ENCODE measurements at regions not wholly inside any gene's neighbourhood (a gene's known extent, or its start where the extent isn't known, plus 50 kb on each side); places are given as distances from the start of the nearest gene placed in this dataset.

- Histone ChIP-seq H2AFZ (replicated peaks; ENCODE audit: low read length, poor library complexity) (no peak overlapping the region), H3K23ac (ENCODE audit: low read depth, low read length) (no peak overlapping the region), H3K18ac (ENCODE audit: low read depth, low read length) (no peak overlapping the region), H4K91ac (ENCODE audit: insufficient read depth, low read depth, low read length) (no peak overlapping the region), H4K5ac (ENCODE audit: low read depth, low read length) (no peak overlapping the region), H2BK20ac (ENCODE audit: low read depth, low read length) (no peak overlapping the region), H2AK9ac (replicated peaks; ENCODE audit: low read depth, low read length, poor library complexity) (no peak overlapping the region), H2BK15ac (ENCODE audit: low read depth, low read length) (no peak overlapping the region), H3K56ac (ENCODE audit: extremely low read depth, insufficient read depth, low read length) (no peak overlapping the region), H3K27me3 (ENCODE audit: control insufficient read depth, insufficient read depth, low read length) (no peaks in the 10 kb centered on the region), H4K20me1 (ENCODE audit: insufficient read depth, low read length) (no peaks in the 10 kb centered on the region), H3K4me1 (ENCODE audit: control insufficient read depth, insufficient read depth, low read length) (no peaks in the 10 kb centered on the region), H2BK120ac (ENCODE audit: low read depth, low read length) (no peak overlapping the region), H2AK5ac (ENCODE audit: low read depth, low read length) (no peak overlapping the region), H4K8ac (ENCODE audit: low read depth in 2 of 2, low read length in 2 of 2) (no peak overlapping the region), H3K9ac (ENCODE audit: low read depth, low read length) (no peak overlapping the region), H3K27ac (ENCODE audit: insufficient read depth, low read length) (no peak overlapping the region), H2BK5ac (ENCODE audit: low read depth, low read length, poor library complexity, severe bottlenecking) (no peak overlapping the region), H3K9me1 (ENCODE audit: insufficient read depth, low read length) (no peaks in the 10 kb centered on the region), H3K14ac (replicated peaks; ENCODE audit: low read depth, low read length) (no peak overlapping the region), H3K4ac (ENCODE audit: low read depth, low read length) (no peak overlapping the region), H3K4me2 (ENCODE audit: low read depth, low read length) (no peak overlapping the region), H3K36me3 (ENCODE audit: control insufficient read depth, insufficient read depth, low read length) (no peaks in the 10 kb centered on the region), H3K79me1 (ENCODE audit: low read depth in 1 of 2, low read length in 2 of 2) (no peaks in the 10 kb centered on the region), H3K4me3 (ENCODE audit: insufficient read depth, low read depth, low read length) (no peak overlapping the region), H3K9me3 (ENCODE audit: control insufficient read depth, insufficient read depth, low read length) (no peaks in the 10 kb centered on the region)
- POLR2A ChIA-PET (ENCODE audit: unreplicated experiment): no interaction called here
- dilution Hi-C loops (cut with HindIII; ENCODE audit: low sequenced_read_pairs, unreplicated experiment): no loop called here
- CTCF ChIA-PET: no interaction called here
- intact Hi-C loops (cut with micrococcal nuclease): no loop called here
- TF ChIP-seq FOS (IDR thresholded peaks at IDR 0.05; ENCODE audit: low read depth, low read length): no peak
- TF ChIP-seq POLR2A (IDR thresholded peaks at IDR 0.05; ENCODE audit: low read depth, low read length): no peak
- TF ChIP-seq MAZ (IDR thresholded peaks at IDR 0.05; ENCODE audit: borderline replicate concordance, low read depth, low read length): no peak
- no peak for TF ChIP-seq RAD21 (IDR thresholded peaks at IDR 0.05; ENCODE audit: low read length)
- no peak for ATAC-seq (ENCODE audit: low read depth)
- no peak for DNase-seq
- in situ Hi-C loops (cut with MboI; ENCODE audit: low sequenced_read_pairs): no loop called here
- WGBS, 2 experiments (ENCODE audit: extremely low coverage in 2 of 2, insufficient read length in 1 of 2): no CpG with 5 or more reads among the region's 10 CpGs
- no TSS peak for BruUV-seq (replicated peaks)
Measured at GRCh38 chr3:13222891-13223573, 149.8 kb upstream of the IQSEC1 start.
